ENCODE measurements at regions not wholly inside any gene's neighbourhood (a gene's known extent, or its start where the extent isn't known, plus 50 kb on each side); places are given as distances from the start of the nearest gene placed in this dataset.

DNA sequence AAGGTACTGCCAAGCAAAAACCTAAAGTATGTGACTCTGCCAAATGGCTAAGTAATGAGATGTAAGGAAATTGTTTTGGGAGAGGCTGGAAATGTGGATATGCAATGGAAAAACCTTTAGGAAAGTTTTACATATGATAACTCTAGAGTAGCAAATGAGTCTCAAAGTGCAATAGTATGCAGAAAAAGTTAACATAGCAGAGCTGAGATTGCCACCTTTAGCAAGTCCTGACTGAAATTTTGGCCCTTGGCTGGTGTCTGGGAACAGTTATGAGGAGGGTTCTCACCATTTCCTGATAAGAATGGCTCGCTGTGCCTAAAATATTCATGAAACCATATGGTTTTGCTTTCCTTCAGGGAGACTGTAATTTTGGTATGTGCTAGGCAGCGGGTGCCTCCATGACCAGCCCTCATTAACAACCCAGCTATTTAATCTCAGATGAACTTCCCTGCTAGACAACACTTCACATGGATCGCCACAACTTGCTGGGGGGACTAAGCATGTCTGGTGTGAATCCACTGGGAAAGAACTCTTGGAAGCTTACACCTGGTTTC lies 72.3 kb upstream of the ERBB4 start:
- no peaks in the 10 kb centered on the region for H3K27me3 Mint-ChIP-seq (ENCODE audit: unreplicated experiment)
- H3K4me3 Mint-ChIP-seq (ENCODE audit: low read depth, unreplicated experiment), result no peak overlapping the region
- DNase-seq, result no peak
- no TSS peak for BruUV-seq (replicated peaks)
- CTCF ChIA-PET, result no interaction called here
- TF ChIP-seq, protein P1, sequence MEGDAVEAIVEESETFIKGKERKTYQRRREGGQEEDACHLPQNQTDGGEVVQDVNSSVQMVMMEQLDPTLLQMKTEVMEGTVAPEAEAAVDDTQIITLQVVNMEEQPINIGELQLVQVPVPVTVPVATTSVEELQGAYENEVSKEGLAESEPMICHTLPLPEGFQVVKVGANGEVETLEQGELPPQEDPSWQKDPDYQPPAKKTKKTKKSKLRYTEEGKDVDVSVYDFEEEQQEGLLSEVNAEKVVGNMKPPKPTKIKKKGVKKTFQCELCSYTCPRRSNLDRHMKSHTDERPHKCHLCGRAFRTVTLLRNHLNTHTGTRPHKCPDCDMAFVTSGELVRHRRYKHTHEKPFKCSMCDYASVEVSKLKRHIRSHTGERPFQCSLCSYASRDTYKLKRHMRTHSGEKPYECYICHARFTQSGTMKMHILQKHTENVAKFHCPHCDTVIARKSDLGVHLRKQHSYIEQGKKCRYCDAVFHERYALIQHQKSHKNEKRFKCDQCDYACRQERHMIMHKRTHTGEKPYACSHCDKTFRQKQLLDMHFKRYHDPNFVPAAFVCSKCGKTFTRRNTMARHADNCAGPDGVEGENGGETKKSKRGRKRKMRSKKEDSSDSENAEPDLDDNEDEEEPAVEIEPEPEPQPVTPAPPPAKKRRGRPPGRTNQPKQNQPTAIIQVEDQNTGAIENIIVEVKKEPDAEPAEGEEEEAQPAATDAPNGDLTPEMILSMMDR (IDR thresholded peaks at IDR 0.05; ENCODE audit: unreplicated experiment), result no peak
- intact Hi-C loops (cut with micrococcal nuclease; ENCODE audit: unreplicated experiment), result no loop called here
- H3K27ac Mint-ChIP-seq (ENCODE audit: unreplicated experiment), result no peak overlapping the region
- no peaks in the 10 kb centered on the region for H3K4me1 Mint-ChIP-seq (ENCODE audit: low read depth, unreplicated experiment)
- no peaks in the 10 kb centered on the region for H3K36me3 Mint-ChIP-seq (ENCODE audit: insufficient read depth, unreplicated experiment)
- H3K9me3 Mint-ChIP-seq (ENCODE audit: low read depth, unreplicated experiment), result no peaks in the 10 kb centered on the region

DNA sequence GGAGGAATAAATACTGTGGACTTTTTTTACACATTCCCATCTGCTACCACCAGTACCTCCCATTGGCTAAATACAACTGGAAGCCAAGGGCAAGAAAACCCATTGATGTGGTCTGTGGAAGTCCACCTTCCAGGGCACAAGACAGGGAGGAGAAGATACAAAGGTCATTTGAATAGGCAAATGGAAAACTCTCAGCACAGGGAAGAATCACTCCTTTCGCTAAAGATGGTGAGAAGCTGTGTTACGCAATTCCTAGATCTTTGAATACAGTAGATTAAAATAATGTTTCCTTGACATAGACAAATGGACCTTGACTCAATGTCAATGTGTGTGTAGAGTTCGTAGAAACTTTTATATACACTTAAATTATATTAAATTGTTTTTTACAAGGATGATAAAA lies 70.9 kb upstream of the ERBB4 start:
- DNase-seq, result no peak
- Mint-ChIP-seq H3K27me3 (ENCODE audit: unreplicated experiment) (no peaks in the 10 kb centered on the region), H3K4me1 (ENCODE audit: low read depth, unreplicated experiment) (no peaks in the 10 kb centered on the region), H3K27ac (ENCODE audit: unreplicated experiment) (no peak overlapping the region), H3K4me3 (ENCODE audit: low read depth, unreplicated experiment) (no peak overlapping the region), H3K9me3 (ENCODE audit: low read depth, unreplicated experiment) (no peaks in the 10 kb centered on the region), H3K36me3 (ENCODE audit: insufficient read depth, unreplicated experiment) (no peaks in the 10 kb centered on the region)
- CTCF ChIA-PET, result no interaction called here
- intact Hi-C loops (cut with micrococcal nuclease; ENCODE audit: unreplicated experiment), result no loop called here
- TF ChIP-seq, protein P1 (IDR thresholded peaks at IDR 0.05; ENCODE audit: unreplicated experiment), result no peak
- no TSS peak for BruUV-seq (replicated peaks)

DNA sequence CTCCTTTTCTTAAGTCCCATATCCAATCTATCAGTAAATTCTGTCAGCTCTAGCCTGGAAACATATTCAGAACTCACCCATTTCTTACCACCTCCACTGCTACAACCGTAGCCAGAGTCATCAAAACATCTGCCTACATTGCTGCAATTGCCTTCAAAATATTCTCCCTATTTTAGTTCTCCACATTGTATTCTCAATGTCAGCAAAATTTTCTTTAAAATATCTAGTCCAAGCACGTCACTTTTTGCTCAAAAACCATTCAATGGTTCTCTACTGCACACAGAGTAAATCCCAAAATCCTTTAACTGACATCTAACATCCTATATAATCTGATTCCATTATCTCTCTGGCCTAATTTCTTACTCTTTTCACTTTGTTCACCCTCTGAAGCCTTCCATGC lies 68.5 kb upstream of the ERBB4 start:
- no TSS peak for BruUV-seq (replicated peaks)
- CTCF ChIA-PET, result no interaction called here
- Mint-ChIP-seq H3K9me3 (ENCODE audit: low read depth, unreplicated experiment) (no peaks in the 10 kb centered on the region), H3K4me3 (ENCODE audit: low read depth, unreplicated experiment) (no peak overlapping the region), H3K36me3 (ENCODE audit: insufficient read depth, unreplicated experiment) (no peaks in the 10 kb centered on the region), H3K27ac (ENCODE audit: unreplicated experiment) (no peak overlapping the region), H3K4me1 (ENCODE audit: low read depth, unreplicated experiment) (no peaks in the 10 kb centered on the region), H3K27me3 (ENCODE audit: unreplicated experiment) (no peaks in the 10 kb centered on the region)
- intact Hi-C loops (cut with micrococcal nuclease; ENCODE audit: unreplicated experiment), result no loop called here
- TF ChIP-seq, protein P1 (IDR thresholded peaks at IDR 0.05; ENCODE audit: unreplicated experiment), result no peak
- no peak for DNase-seq

DNA sequence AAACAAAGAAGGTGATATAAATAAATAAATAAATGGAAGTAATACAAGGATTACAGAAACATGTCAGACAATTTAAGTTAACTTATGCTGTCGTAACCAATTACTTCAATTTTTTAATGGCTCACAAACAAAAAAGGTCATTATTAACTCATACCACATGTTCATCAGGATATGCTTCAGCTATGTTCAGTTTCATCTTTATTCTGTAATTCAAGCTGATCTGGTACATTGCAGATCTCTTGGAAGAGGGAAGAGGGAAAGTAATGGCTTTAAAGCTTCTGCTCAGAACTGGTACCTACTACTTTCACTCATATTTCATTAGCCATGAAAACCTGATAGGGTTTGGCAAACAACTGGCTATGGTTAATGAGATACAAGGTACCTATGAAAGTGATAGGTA lies 67.6 kb upstream of the ERBB4 start:
- no peak overlapping the region for H3K4me3 Mint-ChIP-seq (ENCODE audit: low read depth, unreplicated experiment)
- no peak overlapping the region for H3K27ac Mint-ChIP-seq (ENCODE audit: unreplicated experiment)
- BruUV-seq (replicated peaks), result no TSS peak
- TF ChIP-seq, protein P1 (IDR thresholded peaks at IDR 0.05; ENCODE audit: unreplicated experiment), result no peak
- no peaks in the 10 kb centered on the region for H3K36me3 Mint-ChIP-seq (ENCODE audit: insufficient read depth, unreplicated experiment)
- no peaks in the 10 kb centered on the region for H3K27me3 Mint-ChIP-seq (ENCODE audit: unreplicated experiment)
- H3K9me3 Mint-ChIP-seq (ENCODE audit: low read depth, unreplicated experiment), result no peaks in the 10 kb centered on the region
- DNase-seq, result no peak
- intact Hi-C loops (cut with micrococcal nuclease; ENCODE audit: unreplicated experiment), result no loop called here
- CTCF ChIA-PET, result no interaction called here
- H3K4me1 Mint-ChIP-seq (ENCODE audit: low read depth, unreplicated experiment), result no peaks in the 10 kb centered on the region

All from Calu3 (cell line).